NCI-H345 treated with DMSO at 0.1 percent for 48 hours (cell line): ENCODE measurements at regions not wholly inside any gene's neighbourhood (a gene's known extent, or its start where the extent isn't known, plus 50 kb on each side); places are given as distances from the start of the nearest gene placed in this dataset.
"Not testable (repeated sequence)": the region's sequence is repeated elsewhere in the genome, so short reads cannot be mapped to it uniquely, and the experiment has no call there.

Experiments
- DNase-seq: peaks from one replicate; lab custom pipeline; 2025; ENCODE audit not compliant: unreplicated experiment; lab: John Stamatoyannopoulos, UW

DNA sequence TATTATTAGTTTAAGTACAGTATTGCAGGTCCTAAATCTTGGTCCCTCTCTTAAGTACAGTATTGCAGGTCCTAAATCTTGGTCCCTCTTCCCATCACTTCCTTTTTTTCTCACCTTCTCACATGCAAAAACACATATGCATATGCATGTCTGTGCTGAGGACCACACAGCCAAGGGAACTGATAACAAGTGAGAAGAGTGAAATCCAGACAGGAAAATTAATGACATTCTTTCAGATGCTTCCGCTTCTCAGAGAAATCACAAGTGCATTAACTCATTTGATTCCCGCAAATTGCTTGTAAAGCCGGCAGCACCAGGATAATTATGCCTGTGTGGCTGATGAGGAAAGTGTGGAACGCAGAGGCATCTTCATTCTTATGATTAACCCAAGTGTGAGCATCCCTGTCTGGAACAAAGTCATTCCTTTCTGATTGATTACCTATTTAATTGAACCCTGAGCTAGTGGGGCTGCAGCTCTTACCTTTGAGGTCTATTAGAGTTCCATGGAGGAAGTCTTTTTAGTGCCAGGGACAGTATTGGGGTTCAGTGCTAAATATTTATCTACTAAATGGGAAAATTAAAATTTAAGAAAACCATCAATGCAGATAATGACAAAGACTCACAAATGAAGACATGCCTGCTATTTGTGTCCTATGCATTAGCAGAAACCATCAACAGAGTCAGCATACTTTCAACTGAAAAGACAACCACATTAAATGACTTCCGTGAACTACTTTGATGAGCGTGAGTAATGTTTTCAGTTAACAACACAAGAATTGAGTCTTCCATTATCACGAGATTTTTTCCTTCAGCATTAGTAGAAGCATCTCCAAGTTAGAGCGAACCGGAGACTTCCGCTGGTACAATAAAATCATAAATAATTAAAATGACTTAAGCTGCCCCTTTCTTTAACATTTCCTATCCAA is 220.4 kb upstream of the SLC35G4 start:
- DNase-seq: no peak

DNA sequence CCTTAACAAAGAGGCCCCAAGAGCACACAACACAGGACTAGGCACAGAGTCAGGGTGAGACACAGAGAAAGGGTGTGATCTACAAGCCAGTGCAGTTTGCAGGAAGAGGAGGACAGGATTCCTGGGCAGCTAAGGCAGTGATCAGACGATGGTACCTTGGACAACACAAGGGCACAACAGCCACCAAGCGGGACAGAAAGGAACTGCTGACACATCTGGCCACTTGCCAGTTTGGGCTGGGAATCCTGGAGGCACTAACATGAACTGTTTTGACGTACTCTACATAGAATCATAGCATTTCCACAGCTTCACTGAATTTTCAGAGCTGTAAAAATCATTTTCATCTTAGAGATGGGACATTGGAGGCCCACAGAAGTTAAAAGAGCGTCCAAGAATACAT is 221.5 kb upstream of the SLC35G4 start:
- no peak for DNase-seq

DNA sequence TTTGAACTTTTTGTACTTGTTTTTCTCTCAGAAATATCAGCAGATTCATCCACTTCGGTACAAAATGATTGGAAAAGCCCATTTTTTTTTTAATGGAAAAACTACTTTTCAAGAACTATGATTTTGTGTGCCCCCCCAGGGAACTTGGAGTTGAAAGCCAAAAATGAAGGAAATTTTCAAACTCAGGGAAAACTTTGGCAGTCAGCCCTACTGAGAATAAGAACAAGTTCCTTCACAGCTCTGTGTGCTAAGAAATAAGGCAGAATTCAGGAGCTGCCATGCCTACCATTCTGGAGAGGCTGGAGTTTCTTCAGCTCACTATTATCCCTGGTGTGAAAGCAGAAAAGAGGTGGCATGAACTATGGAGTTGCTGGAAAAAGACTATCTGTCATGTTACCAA is 226.0 kb upstream of the SLC35G4 start:
- no peak for DNase-seq

DNA sequence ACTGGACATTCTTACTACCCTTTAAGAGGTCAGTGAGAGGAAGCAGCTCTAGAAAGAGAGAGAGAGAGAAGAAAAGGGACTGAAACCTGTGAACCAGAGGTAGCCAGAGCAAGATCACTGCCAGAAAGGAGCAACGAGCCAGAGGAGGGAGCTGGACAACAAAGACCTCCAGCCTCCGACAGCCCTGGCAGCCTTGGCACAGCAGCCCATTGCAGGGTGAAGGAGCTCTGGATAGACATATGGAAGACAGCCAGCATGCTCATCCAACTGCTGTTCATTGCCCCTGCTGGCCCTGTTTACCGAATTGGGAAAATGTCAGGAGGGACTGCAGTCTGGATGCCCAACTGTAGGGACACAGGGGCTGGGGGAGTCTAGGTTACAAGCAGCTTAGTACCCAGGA is 228.4 kb upstream of the SLC35G4 start:
- DNase-seq: no peak

DNA sequence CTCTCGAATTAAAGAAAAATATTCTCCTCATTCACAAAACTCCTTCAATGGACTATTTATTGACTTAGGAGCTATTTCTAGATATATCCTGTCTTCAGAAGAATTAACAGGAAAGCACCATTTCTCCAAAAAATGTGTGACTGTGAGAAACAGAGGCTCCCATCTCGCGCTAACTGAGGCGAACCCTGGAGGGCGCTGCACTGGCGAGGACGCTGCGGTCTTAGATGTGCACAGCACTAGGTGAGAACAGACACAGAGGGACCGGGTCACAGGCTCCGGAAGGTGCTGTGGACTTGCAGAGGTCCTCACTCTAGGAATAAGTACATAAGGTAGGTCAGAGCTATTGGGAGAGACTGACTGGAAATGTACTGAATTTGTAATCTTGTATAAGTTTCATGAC is 229.7 kb upstream of the SLC35G4 start:
- DNase-seq: no peak

DNA sequence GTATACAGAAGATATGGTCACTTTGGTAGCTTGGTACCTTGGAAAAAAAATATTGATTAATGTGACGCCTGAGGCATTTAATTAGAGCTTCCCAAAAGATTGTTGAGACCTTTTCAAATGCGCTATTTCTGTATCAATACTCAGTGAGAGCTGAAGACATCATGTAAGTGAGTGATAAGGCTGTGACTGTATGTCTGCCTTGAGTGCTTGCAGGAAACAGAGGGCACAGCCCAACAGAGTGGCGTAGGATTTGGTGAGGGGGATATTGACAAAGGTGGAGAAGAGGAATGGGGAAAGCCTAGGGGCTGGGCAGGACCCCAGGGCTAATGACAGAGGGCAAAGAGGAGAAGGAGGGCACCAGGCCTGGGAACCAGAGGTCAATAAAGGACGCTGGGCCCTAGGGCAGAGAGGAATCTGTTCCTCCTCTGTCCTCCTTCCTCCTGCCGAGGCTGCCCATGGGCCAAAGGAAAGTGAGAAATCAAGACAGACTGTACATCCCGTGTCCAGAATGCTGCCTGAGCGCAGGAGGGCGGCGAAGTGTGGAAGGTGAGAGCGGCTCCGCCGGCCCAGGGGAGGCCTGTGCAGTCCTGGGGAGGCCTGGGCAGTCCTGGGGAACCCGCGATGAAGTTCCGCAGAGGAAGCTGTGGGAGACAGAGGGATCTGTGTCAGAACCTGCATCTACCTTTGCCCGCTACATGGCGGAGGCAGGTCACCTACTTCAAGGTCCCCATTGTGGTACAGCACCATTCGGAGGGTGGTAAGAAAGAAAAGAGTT is 228.6 kb upstream of the PIEZO2 start:
- DNase-seq: no peak

DNA sequence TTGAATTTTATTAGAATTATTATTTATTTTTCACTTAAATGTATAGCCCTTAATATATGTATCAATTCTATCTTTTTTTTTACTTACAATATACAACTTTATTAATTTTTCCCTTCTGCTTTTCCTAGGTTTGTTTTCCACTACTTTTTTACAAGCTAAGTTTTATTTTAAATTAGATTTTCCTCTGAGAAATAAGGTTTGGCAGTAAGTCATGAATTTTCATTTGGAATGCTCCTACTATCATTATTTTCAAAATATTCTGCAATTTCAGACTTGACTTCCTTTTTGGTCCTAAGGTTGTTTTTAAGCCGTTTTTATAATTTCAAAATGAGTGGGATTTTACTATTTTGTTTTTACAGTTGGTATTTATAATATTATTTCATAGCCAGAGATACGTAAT is 222.8 kb upstream of the PIEZO2 start:
- DNase-seq: no peak

DNA sequence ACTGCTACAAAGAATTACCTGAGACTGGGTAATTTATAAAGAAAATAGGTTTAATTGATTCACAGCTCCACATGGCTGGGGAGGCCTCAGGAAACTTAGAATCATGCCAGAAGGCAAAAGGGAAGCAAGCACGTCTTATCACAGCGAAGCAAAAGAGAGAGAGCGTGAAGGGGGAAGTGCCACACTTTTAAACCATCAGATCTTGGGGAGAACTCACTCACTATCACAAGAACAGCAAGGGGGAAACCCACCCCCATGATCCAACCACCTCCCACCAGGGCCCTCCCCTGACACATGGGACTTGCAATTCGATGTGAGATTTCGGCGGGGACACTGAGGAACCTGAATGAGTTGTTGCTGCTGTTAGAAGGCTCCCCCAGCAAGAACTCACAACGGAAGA is 220.2 kb upstream of the PIEZO2 start:
- no peak for DNase-seq

DNA sequence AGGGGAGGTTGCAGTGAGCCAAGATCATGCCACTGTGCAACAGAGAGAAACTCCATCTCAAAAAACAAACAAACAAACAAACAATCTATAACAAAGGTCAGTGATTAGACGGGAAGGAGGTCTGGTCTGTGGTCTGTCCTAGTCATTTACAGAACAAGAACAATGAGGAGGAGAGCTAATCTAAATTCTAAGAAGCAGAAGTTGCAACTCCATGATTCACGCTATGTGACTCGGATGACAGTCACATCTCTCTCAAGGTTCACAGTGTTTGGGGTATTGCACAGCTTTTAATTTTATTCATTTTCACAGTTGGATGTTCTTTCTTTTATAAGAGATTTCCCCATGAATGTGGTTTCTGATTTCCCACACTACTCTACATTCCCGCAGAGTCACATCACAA is 218.7 kb upstream of the PIEZO2 start:
- no peak for DNase-seq

DNA sequence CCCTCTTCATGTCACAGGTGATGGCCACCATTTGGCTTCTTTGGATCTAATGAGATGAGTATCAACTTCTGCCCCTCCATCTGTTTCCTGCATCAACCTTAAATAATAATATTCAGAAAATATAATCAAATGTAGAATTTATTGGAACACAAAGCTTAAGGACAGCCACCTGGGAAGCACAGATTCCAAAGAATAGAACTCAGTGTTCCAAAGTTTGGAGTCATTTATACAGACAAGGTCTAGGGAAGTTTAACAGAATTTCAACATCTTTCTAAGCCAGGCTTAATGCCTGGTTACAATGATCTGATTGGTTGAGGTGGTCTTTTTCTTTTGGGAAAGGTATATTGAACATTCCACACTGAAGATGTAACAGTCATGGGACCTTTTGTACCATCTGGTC is 218.0 kb upstream of the PIEZO2 start:
- no peak for DNase-seq

DNA sequence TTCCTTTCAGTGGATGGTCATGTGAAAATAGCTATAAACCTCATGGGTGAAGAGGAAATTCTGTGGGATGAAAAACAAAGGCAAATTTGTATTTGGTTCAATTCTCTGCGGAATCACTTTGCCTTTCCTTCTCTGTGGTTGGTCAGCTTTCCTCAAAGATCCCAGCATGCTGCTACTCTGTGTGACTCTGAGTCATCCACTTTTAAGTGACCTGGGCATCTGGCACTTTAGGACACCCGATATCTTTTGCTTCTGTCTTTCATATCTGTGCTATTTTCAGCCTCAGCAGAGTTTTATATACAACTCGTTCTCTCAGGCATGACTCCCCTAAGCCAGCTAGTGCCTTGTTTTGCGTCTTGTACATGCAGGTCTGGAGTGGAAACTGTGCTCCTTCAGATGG is 217.0 kb upstream of the PIEZO2 start:
- DNase-seq: no peak

DNA sequence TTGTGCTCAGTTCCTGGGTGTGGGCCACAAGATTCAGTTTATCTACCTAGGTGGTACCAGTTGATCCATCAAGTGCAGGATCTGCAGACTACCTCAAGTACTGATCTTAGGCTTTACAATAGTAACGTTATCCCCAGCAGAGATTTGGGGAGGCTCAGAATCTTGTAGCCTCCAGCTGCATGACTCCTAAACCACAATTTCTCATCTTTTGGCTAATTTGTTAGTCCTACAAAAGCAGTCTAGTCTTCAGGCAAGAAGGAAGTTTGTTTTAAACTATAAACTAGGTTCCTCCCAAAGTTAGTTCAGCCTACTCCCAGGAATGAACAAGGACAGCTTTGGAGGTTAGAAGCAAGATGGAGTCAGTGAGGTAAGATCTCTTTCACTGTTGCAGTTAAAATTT is 213.5 kb upstream of the PIEZO2 start:
- no peak for DNase-seq

DNA sequence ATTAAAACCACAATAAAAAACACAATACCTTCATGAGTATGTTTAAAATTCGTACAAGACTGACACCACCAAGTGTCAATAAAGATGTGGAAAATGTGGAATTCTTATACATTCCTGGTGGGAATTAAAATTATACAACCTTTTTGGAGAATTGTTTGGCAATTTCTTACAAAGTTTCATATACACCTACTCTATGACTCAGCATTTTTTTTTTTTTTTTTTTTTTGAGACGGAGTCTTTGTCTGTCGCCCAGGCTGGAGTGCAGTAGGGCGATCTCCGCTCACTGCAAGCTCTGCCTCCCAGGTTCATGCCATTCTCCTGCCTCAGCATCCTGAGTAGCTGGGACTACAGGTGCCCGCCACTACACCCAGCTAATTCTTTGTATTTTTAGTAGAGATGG is 212.5 kb upstream of the PIEZO2 start:
- DNase-seq: not testable (repeated sequence)

DNA sequence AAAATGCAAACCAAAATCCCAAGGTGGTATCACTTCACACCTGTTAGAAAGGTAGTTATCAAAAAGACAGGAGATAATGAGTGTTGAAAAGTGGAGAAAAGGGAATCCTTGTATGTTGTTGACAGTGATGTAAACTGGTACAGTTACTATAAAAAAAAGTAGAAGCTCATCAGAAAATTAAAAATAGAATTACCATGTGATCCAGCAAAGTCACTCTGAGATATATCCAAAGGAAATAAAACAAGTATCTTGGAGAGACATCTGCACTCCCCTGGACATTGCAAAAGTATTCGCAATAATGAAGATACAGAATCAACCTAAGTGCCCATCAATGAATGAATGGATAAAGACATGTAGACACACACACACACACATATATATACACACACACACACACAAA is 208.3 kb upstream of the PIEZO2 start:
- DNase-seq: no peak

DNA sequence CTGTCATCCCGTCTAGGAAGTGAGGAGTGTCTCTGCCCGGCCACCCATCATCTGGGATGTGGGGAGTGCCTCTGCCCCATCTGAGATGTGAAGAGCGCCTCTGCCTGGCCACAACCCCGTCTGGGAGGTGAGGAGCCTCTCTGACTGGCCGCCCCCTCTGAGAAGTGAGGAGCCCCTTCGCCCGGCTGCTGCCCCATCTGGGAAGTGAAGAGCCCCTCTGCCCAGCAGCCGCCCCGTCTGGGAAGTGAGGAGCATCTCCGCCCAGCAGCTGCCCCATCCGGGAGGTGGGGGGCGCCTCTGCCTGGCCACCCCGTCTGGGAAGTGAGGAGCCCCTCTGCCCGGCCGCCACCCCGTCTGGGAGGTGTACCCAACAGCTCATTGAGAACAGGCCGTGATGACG is 195.2 kb upstream of the PIEZO2 start:
- DNase-seq: not testable (repeated sequence)

DNA sequence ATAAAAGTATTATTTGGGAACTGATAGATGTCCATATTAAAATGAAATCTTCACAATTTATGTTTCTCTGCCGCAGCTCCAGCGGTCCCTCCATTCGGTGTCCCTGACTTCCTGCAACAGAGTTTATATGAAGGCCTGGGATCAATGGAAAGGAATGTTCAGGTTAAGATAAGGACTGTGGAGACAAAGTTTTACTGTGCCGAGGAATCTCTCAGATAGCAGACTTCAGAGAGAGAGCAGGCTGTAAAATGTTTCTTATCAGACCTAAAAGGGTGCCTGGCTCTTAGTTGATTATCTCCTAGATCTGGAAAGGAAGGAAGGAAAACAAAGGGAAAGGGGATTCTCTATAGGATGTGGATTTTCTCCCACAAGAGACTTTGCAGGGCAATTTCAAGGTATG is 193.7 kb upstream of the PIEZO2 start:
- no peak for DNase-seq

DNA sequence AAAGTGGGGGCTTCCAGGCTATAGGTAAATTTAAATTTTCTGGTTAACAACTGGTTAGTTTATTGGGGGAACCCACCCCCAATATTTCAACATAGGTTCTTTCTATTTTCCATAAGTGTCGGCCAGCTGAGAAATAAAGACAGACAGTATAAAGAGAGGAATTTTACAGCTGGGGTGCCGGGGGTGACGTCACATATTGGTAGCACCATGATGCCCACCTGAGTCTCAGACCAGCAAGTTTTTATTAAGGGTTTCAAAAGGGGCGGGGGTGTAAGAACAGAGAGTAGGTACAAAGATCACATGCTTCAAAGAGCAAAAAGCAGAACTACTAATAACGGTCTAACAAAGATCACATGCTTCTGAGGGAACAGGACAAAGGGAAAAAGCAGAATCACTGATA is 192.7 kb upstream of the PIEZO2 start:
- DNase-seq: not testable (repeated sequence)

DNA sequence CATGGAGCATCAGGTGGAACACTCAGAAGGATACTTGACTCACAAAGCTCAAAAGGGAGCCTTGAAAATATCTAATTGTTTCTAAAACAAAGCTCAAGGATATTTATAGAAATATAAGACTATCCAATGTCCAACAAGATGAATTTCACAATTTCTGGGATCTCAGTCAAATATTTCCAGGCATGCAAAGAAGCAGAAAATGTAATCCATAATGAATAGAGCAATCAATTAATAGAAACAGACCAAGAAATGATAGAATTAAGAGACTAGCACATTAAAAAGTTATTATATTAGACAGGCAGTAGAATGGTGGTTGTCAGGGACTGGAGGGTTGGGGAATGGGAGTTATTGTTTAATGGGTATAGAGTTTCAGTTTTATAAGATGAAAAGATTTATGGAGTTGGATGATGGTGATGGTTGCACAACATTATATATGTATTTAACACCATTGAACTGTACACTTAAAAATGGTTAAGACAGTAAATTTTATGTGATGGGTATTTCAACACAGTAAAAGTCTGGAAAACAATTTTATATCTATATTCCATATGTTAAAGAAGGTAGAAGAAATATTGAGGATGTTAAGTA is 189.9 kb upstream of the PIEZO2 start:
- DNase-seq: no peak

DNA sequence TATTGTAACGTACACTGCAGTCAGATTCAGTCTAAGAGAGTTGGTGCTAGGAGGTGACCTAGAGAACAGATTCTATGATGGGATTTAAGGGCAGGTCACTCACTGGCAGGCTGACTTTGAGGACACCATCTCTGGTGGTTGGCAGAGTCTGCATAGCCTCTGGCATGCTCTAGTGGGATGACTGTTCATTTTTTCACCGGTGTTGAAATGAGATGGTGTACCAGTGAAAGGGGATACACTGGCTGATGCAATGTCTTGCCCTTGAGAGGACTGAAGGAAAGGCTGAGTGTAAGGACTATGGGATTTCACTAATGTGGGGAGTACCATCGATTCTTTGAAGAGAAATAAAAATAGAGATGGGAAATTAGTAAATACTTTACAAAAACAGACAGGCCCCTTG is 186.9 kb upstream of the PIEZO2 start:
- DNase-seq: no peak

DNA sequence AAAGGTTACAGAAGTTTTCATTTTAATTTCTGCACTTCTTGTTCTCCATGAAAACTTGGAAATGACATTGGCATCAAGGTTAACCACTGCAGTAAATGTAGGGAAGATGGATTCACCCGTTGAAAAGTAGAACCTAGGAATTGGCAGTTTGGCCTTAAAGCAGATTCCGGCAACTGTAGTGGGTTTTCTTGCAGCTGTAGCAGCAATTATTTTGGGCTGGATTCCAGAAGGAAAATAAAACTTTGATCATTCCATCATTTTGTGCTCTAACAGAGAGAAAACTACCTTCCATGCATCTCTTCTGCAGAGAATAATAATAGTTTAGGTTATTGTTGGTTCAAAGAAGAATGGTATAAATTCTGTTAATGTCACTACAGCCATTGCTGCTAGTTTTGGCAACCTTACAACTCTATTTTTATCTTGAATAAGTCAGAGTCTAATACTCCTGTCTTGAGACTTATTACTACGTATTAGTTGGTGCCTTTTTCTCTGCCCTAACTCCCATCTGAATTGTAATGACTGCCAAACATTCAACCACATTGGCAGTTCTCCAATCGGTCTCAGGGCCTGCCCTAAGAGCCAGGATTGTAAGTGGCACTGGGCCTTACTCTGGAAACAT is 178.1 kb upstream of the PIEZO2 start:
- no peak for DNase-seq
